Thyroid gland (tissue), 4 donors: ENCODE measurements at regions not wholly inside any gene's neighbourhood (a gene's known extent, or its start where the extent isn't known, plus 50 kb on each side); places are given as distances from the start of the nearest gene placed in this dataset.

Source experiments
- DNase-seq, 2 donors: peaks; one replicate each; pipeline ENCODE4 v3.0.0-alpha.2; 2019
- H3K27ac ChIP-seq, 3 donors: fragments of 200-600 bp; sonication (generic); 1 replicate in 2 of 3; 2 replicates in 1 of 3; pipeline ENCODE4 v1.5.1; 2016 to 2019; ENCODE audit warnings: mild to moderate bottlenecking in 1 of 3, moderate library complexity in 1 of 3
- H3K27me3 ChIP-seq: fragments of 200-600 bp; sonication (generic); one replicate; pipeline ENCODE4 v1.5.1; 2019
- H3K36me3 ChIP-seq, 2 donors: fragments of 200-600 bp; sonication (generic); one replicate each; pipeline ENCODE4 v1.5.1; 2016 to 2019
- H3K4me1 ChIP-seq, 2 donors: fragments of 200-600 bp; sonication (generic); one replicate each; pipeline ENCODE4 v1.5.1; 2017 to 2019
- H3K4me3 ChIP-seq, 3 donors: fragments of 200-600 bp; sonication (generic); replicated peaks in 1 of 3; 1 replicate in 2 of 3; 2 replicates in 1 of 3; pipeline ENCODE4 v1.5.1; 2016; ENCODE audit warnings: mild to moderate bottlenecking in 1 of 3
- H3K9me3 ChIP-seq: fragments of 200-600 bp; sonication (generic); one replicate; pipeline ENCODE4 v1.5.1; 2017
- CTCF ChIP-seq, 6 experiments: fragments of 200-600 bp in 3 of 6; fragments of 450-650 bp in 3 of 6; sonication (generic) in 3 of 6; IDR thresholded peaks; one replicate each; pipeline ENCODE4 v1.5.1; 2016 to 2019; ENCODE audit warnings: antibody characterized with exemption in 6 of 6, mild to moderate bottlenecking in 2 of 6, inconsistent platforms in 1 of 6, moderate library complexity in 1 of 6
- POLR2A ChIP-seq, 2 donors: fragments of 450-650 bp; IDR thresholded peaks; one replicate each; pipeline ENCODE4 v1.6.1; 2017; ENCODE audit warnings: antibody characterized with exemption in 2 of 2, mild to moderate bottlenecking in 2 of 2, moderate library complexity in 1 of 2
- WGBS, 2 donors: methylation state at CpG; one replicate each; pipeline ENCODE4 v1.1.5; 2017; 5-methylcytosine and 5-hydroxymethylcytosine counted together
- intact Hi-C: fragments of 100-400 bp; cut with DNase I; formaldehyde crosslinking; loops from one replicate; pipeline ENCODE4 v1.15.1; 2023

- TF ChIP-seq CTCF (IDR thresholded peaks at IDR 0.05) (no peak), POLR2A (IDR thresholded peaks at IDR 0.05) (no peak)
- no peak overlapping the region for H3K4me3 ChIP-seq
Observed at GRCh38 chr2:156077041-156077742, 255.3 kb downstream of the NR4A2 start.

GRCh38 chr2:156065912-156066311 lies 266.6 kb downstream of the NR4A2 start:
- H3K36me3 ChIP-seq: no peaks in the 10 kb centered on the region
- no peak overlapping the region for H3K27ac ChIP-seq
- H3K9me3 ChIP-seq: no peaks in the 10 kb centered on the region
- no peak for TF ChIP-seq CTCF (IDR thresholded peaks at IDR 0.05)
- no peak for TF ChIP-seq POLR2A (IDR thresholded peaks at IDR 0.05)
- WGBS, 2 donors: 88 to 91% methylated on average over 4 of the region's 4 CpGs
- H3K4me1 ChIP-seq: no peaks in the 10 kb centered on the region
- H3K27me3 ChIP-seq: no peaks in the 10 kb centered on the region
- intact Hi-C loops: no loop called here
- DNase-seq: no peak
- no peak overlapping the region for H3K4me3 ChIP-seq

More at GRCh38 chr2:156077041-156077742, 255.3 kb downstream of the NR4A2 start:
- no peak for DNase-seq
- no peaks in the 10 kb centered on the region for H3K27me3 ChIP-seq
- H3K27ac ChIP-seq: no peak overlapping the region
- intact Hi-C loops: no loop called here
- H3K36me3 ChIP-seq: no peaks in the 10 kb centered on the region
- H3K9me3 ChIP-seq: no peaks in the 10 kb centered on the region
- 69 to 87% methylated on average over 1 of the region's 1 CpG for WGBS, 2 donors
- no peaks in the 10 kb centered on the region for H3K4me1 ChIP-seq

- no peaks in the 10 kb centered on the region for H3K27me3 ChIP-seq
- H3K9me3 ChIP-seq: no peaks in the 10 kb centered on the region
- intact Hi-C loops: no loop called here
- H3K27ac ChIP-seq: no peak overlapping the region
- H3K4me1 ChIP-seq: no peaks in the 10 kb centered on the region
- no peaks in the 10 kb centered on the region for H3K36me3 ChIP-seq
- no peak for DNase-seq
- WGBS, 2 donors: 53 to 57% methylated on average over 1 of the region's 1 CpG
- H3K4me3 ChIP-seq: no peak overlapping the region
- TF ChIP-seq POLR2A (IDR thresholded peaks at IDR 0.05): no peak
- TF ChIP-seq CTCF (IDR thresholded peaks at IDR 0.05): no peak
Observed at GRCh38 chr2:156064540-156064939, 268.0 kb downstream of the NR4A2 start.

- no peaks in the 10 kb centered on the region for H3K36me3 ChIP-seq
- no peaks in the 10 kb centered on the region for H3K9me3 ChIP-seq
- no peaks in the 10 kb centered on the region for H3K27me3 ChIP-seq
- no peaks in the 10 kb centered on the region for H3K4me1 ChIP-seq
- no peak overlapping the region for H3K27ac ChIP-seq
- no peak overlapping the region for H3K4me3 ChIP-seq
- intact Hi-C loops: no loop called here
- DNase-seq: no peak
- WGBS, 2 donors: 98 to 100% methylated on average over 1 of the region's 1 CpG
- TF ChIP-seq POLR2A (IDR thresholded peaks at IDR 0.05) (no peak), CTCF (IDR thresholded peaks at IDR 0.05) (no peak)
Observed at GRCh38 chr2:156057647-156058046, 274.9 kb downstream of the NR4A2 start.

GRCh38 chr2:156054983-156055382 lies 277.5 kb downstream of the NR4A2 start:
- TF ChIP-seq POLR2A (IDR thresholded peaks at IDR 0.05) (no peak), CTCF (IDR thresholded peaks at IDR 0.05) (no peak)
- 62 to 73% methylated on average over 2 of the region's 2 CpGs for WGBS, 2 donors
- intact Hi-C loops: no loop called here
- Histone ChIP-seq H3K27me3 (no peaks in the 10 kb centered on the region), H3K27ac (no peak overlapping the region), H3K9me3 (no peaks in the 10 kb centered on the region), H3K4me1 (no peaks in the 10 kb centered on the region), H3K36me3 (no peaks in the 10 kb centered on the region), H3K4me3 (no peak overlapping the region)
- DNase-seq: no peak
